Testis (tissue), 2 donors: ENCODE measurements at regions not wholly inside any gene's neighbourhood (a gene's known extent, or its start where the extent isn't known, plus 50 kb on each side); places are given as distances from the start of the nearest gene placed in this dataset.

ENCODE experiments used
- DNase-seq: peaks from one replicate; pipeline ENCODE4 v3.0.0-alpha.2; 2019
- H3K27ac ChIP-seq, 2 donors: fragments of 200-600 bp; sonication (generic); one replicate each; pipeline ENCODE4 v1.5.1; 2019
- H3K27me3 ChIP-seq: fragments of 200-600 bp; sonication (generic); one replicate; pipeline ENCODE4 v1.5.1; 2019
- H3K36me3 ChIP-seq: fragments of 200-600 bp; sonication (generic); one replicate; pipeline ENCODE4 v1.5.1; 2017; ENCODE audit warnings: low read depth; ENCODE audit errors: missing control alignments
- H3K4me1 ChIP-seq: fragments of 200-600 bp; sonication (generic); one replicate; pipeline ENCODE4 v1.5.1; 2019
- H3K4me3 ChIP-seq, 2 donors: fragments of 200-600 bp; sonication (generic); one replicate each; pipeline ENCODE4 v1.5.1; 2017 to 2019
- H3K9me3 ChIP-seq: fragments of 200-600 bp; sonication (generic); one replicate; pipeline ENCODE4 v1.5.1; 2017
- CTCF ChIP-seq, 3 experiments: fragments of 450-650 bp in 2 of 3; fragments of 200-600 bp in 1 of 3; sonication (generic) in 1 of 3; IDR thresholded peaks; one replicate each; pipeline ENCODE4 v1.5.1; 2016 to 2019; ENCODE audit warnings: antibody characterized with exemption in 3 of 3, mild to moderate bottlenecking in 2 of 3, moderate library complexity in 1 of 3
- POLR2A ChIP-seq: fragments of 450-650 bp; IDR thresholded peaks from one replicate; pipeline ENCODE4 v1.6.1; 2017; ENCODE audit warnings: antibody characterized with exemption, mild to moderate bottlenecking, moderate library complexity
- WGBS, 2 donors: methylation state at CpG; one replicate each; pipeline ENCODE4 v1.1.5; 2018; 5-methylcytosine and 5-hydroxymethylcytosine counted together
- intact Hi-C: fragments of 100-400 bp; cut with DNase I; formaldehyde crosslinking; loops from one replicate; pipeline ENCODE4 v1.15.1; 2023; ENCODE audit warnings: low total_unique reads

GRCh38 chr18:4593459-4593858, 138.4 kb upstream of the DLGAP1 start:
- intact Hi-C loops: no loop called here
- TF ChIP-seq CTCF (IDR thresholded peaks at IDR 0.05) (no peak), POLR2A (no peak)
- 83 to 86% methylated on average over 4 of the region's 4 CpGs for WGBS, 2 donors
- Histone ChIP-seq H3K27me3 (no peaks in the 10 kb centered on the region), H3K9me3 (no peaks in the 10 kb centered on the region), H3K4me1 (no peaks in the 10 kb centered on the region), H3K4me3 (no peak overlapping the region), H3K27ac (no peak overlapping the region), H3K36me3 (no peaks in the 10 kb centered on the region)
- DNase-seq: no peak

DNA sequence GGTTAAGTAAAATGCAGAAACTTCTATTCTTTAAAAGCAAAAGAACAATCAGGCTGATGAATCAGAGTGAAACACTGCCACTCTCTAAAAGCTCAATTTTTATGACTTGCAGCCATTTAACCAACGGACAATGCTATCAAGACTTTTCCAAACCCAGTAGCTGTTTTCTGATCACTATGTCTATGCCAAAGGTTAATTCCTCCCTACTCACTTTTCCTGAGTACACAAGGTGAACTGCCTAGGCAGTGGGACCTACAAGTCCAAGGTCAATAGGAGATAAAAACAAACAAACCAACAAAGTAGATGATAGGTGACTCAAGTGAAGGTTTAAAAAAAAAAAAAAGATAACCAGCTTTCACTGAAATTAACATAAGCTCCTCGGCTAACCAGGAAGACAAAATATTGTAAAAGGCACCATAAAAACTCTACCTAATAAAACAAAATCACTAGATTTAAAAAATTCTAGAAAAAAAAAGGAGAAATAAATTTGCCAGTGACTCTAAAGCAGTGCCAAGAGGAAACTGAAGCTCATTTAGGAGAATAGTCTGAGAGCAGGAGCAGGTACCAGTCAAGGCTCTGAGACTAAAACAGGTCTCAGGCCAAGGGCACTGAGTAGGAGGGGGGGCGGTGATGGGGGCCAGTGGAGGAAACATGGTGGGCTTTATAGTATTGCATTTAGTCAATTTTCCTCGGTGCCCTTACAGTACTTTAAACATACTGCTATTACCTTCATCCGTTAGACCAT, 134.1 kb upstream of the DLGAP1 start:
- 73 to 77% methylated on average over 5 of the region's 5 CpGs for WGBS, 2 donors
- TF ChIP-seq POLR2A: no peak
- TF ChIP-seq CTCF (IDR thresholded peaks at IDR 0.05): no peak
- DNase-seq: no peak
- H3K9me3 ChIP-seq: no peaks in the 10 kb centered on the region
- intact Hi-C loops: no loop called here
- H3K27me3 ChIP-seq: no peaks in the 10 kb centered on the region
- no peaks in the 10 kb centered on the region for H3K36me3 ChIP-seq
- H3K4me1 ChIP-seq: no peaks in the 10 kb centered on the region
- no peak overlapping the region for H3K27ac ChIP-seq
- H3K4me3 ChIP-seq: no peak overlapping the region

GRCh38 chr18:4587204-4587603, 132.1 kb upstream of the DLGAP1 start:
- no peaks in the 10 kb centered on the region for H3K36me3 ChIP-seq
- no peak for DNase-seq
- H3K4me3 ChIP-seq: no peak overlapping the region
- intact Hi-C loops: no loop called here
- no peak for TF ChIP-seq CTCF (IDR thresholded peaks at IDR 0.05)
- no peak for TF ChIP-seq POLR2A
- H3K9me3 ChIP-seq: no peaks in the 10 kb centered on the region
- no peaks in the 10 kb centered on the region for H3K4me1 ChIP-seq
- H3K27ac ChIP-seq: no peak overlapping the region
- no peaks in the 10 kb centered on the region for H3K27me3 ChIP-seq

GRCh38 chr18:4586731-4587130, 131.6 kb upstream of the DLGAP1 start:
- no peaks in the 10 kb centered on the region for H3K27me3 ChIP-seq
- TF ChIP-seq POLR2A (no peak), CTCF (IDR thresholded peaks at IDR 0.05) (no peak)
- 68% methylated on average over 2 of the region's 2 CpGs for WGBS, 2 donors
- H3K27ac ChIP-seq: no peak overlapping the region
- no peaks in the 10 kb centered on the region for H3K9me3 ChIP-seq
- intact Hi-C loops: no loop called here
- H3K36me3 ChIP-seq: no peaks in the 10 kb centered on the region
- DNase-seq: no peak
- H3K4me3 ChIP-seq: no peak overlapping the region
- no peaks in the 10 kb centered on the region for H3K4me1 ChIP-seq
